ENCODE measurements at regions not wholly inside any gene's neighbourhood (a gene's known extent, or its start where the extent isn't known, plus 50 kb on each side); places are given as distances from the start of the nearest gene placed in this dataset.
"Not testable (repeated sequence)": the region's sequence is repeated elsewhere in the genome, so short reads cannot be mapped to it uniquely, and the experiment has no call there.

DNA sequence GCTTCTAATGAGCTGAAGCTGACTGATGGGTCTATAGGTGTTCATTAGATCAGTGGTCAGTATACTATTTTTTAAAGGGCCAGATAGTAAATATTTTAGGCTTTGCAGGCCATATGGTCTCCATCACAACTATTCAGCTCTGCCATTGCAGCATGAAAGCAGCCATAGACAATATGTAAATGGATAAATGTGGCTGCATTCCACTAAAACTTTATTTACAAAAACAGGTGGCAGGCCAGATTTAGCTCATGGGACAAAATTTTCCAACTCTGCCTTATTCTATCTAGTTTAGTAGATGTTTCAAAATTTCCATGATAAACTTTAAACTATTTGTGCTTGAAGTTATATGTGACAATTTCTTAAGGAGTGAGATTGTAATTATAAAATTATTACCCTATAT, 339.3 kb downstream of the ABCC12 start:
- Mint-ChIP-seq H3K27ac (no peak overlapping the region), H3K36me3 (no peaks in the 10 kb centered on the region), H3K27me3 (ENCODE audit: low read depth) (no peaks in the 10 kb centered on the region), H3K4me3 (no peak overlapping the region), H3K4me1 (no peaks in the 10 kb centered on the region), H3K9me3 (peaks cover 9% of the 10 kb centered on the region)
- DNase-seq (ENCODE audit: low spot score in 2 of 2, unreplicated experiment in 2 of 2): no peak
- TF ChIP-seq CTCF (IDR thresholded peaks at IDR 0.05; ENCODE audit: unreplicated experiment): no peak

DNA sequence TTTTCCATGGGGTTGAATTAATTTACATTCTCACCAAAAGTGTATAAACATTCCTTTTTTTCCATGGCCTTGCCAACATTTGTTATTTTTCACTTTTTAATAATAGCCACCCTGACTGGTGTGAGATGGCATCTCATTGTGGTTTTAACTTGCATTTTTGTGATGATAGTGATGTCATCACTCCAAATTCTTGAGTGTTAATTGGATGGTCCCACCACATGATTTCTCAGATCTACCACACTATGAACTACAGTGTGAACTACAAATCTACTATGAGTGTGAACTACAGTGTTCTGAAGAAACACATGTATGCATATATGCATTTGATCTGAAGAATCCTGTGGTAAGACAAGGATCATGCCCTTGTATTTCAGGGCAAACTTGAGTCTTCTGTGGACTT, 340.1 kb downstream of the ABCC12 start:
- Mint-ChIP-seq H3K27ac (no peak overlapping the region), H3K4me1 (no peaks in the 10 kb centered on the region), H3K9me3 (peaks cover 9% of the 10 kb centered on the region), H3K36me3 (no peaks in the 10 kb centered on the region), H3K27me3 (ENCODE audit: low read depth) (no peaks in the 10 kb centered on the region), H3K4me3 (no peak overlapping the region)
- TF ChIP-seq CTCF (IDR thresholded peaks at IDR 0.05; ENCODE audit: unreplicated experiment): no peak
- no peak for DNase-seq (ENCODE audit: low spot score in 2 of 2, unreplicated experiment in 2 of 2)

DNA sequence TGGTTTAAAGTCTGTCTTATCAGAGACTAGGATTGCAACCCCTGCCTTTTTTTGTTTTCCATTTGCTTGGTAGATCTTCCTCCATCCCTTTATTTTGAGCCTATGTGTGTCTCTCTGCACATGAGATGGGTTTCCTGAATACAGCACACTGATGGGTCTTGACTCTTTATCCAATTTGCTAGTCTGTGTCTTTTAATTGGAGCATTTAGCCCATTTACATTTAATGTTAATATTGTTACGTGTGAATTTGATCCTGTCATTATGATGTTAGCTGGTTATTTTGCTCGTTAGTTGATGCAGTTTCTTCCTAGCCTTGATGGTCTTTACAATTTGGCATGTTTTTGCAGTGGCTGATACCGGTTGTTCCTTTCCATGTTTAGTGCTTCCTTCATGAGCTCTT, 344.0 kb downstream of the ABCC12 start:
- H3K4me1 Mint-ChIP-seq; H3K27me3 Mint-ChIP-seq (ENCODE audit: low read depth); H3K4me3 Mint-ChIP-seq; H3K36me3 Mint-ChIP-seq; H3K27ac Mint-ChIP-seq; DNase-seq (ENCODE audit: low spot score in 2 of 2, unreplicated experiment in 2 of 2): not testable (repeated sequence)
- peaks cover 13% of the 10 kb centered on the region for H3K9me3 Mint-ChIP-seq

GRCh38 chr16:47806309-47806847, 345.2 kb downstream of the PHKB start:
- no peak overlapping the region for H3K4me3 Mint-ChIP-seq
- peaks cover 4% of the 10 kb centered on the region for H3K9me3 Mint-ChIP-seq
- H3K4me1 Mint-ChIP-seq: no peaks in the 10 kb centered on the region
- H3K27ac Mint-ChIP-seq: no peak overlapping the region
- DNase-seq (ENCODE audit: low spot score in 2 of 2, unreplicated experiment in 2 of 2): no peak
- no peak for TF ChIP-seq CTCF (IDR thresholded peaks at IDR 0.05; ENCODE audit: unreplicated experiment)
- H3K36me3 Mint-ChIP-seq: no peaks in the 10 kb centered on the region
- peaks cover 2% of the 10 kb centered on the region for H3K27me3 Mint-ChIP-seq (ENCODE audit: low read depth)

DNA sequence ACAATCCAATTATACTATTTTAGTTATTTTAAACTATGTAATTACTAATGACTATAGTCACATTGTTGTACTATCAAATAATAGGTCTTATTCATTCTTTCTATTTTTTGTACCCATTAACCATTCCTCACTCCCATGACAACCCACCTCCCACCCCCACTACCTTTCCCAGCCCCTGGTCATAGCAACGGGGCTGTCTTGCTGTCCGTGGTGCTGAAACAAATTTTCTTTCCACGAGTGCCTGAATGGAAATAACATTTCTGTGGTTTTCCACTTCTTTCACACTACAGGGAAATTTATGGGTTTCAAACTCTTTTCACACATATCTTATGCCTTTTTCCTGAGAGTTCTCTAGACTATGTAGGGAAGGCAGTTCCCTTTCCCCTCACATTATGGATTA, 326.6 kb downstream of the PHKB start:
- no peak for DNase-seq (ENCODE audit: low spot score in 2 of 2, unreplicated experiment in 2 of 2)
- Mint-ChIP-seq H3K27me3 (ENCODE audit: low read depth) (peaks cover under 1% of the 10 kb centered on the region), H3K4me1 (no peaks in the 10 kb centered on the region), H3K27ac (no peak overlapping the region), H3K9me3 (peaks cover 32% of the 10 kb centered on the region), H3K36me3 (no peaks in the 10 kb centered on the region), H3K4me3 (no peak overlapping the region)
- TF ChIP-seq CTCF (IDR thresholded peaks at IDR 0.05; ENCODE audit: unreplicated experiment): no peak

DNA sequence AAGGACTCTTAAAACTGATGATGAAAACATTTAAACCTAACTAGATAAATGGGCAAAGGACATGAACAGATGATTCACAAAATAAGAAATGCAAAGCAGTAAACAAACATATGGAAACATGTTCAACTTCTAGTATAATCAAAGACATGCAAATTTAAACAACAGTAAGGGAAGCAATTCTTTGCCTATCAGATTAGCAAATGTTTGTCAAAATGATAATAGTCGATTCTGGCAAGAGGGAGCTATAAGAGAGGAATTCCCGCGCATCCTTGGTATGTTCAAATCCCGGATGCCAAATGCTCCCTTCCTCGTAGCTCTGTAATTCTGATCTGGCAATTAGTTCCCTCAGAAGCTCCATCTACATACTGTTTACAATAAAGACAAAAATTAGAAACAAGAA, 320.5 kb downstream of the PHKB start:
- Mint-ChIP-seq H3K4me3 (no peak overlapping the region), H3K9me3 (no peaks in the 10 kb centered on the region), H3K27me3 (ENCODE audit: low read depth) (peaks cover 3% of the 10 kb centered on the region), H3K36me3 (no peaks in the 10 kb centered on the region), H3K27ac (no peak overlapping the region), H3K4me1 (no peaks in the 10 kb centered on the region)
- no peak for DNase-seq (ENCODE audit: low spot score in 2 of 2, unreplicated experiment in 2 of 2)
- TF ChIP-seq CTCF (IDR thresholded peaks at IDR 0.05; ENCODE audit: unreplicated experiment): no peak
